ENCODE measurements at regions not wholly inside any gene's neighbourhood (a gene's known extent, or its start where the extent isn't known, plus 50 kb on each side); places are given as distances from the start of the nearest gene placed in this dataset.

GRCh38 chr18:67951137-67951536 is 434.6 kb upstream of the DSEL start:
- no peaks in the 10 kb centered on the region for H3K4me1 Mint-ChIP-seq
- H3K9me3 Mint-ChIP-seq, result no peaks in the 10 kb centered on the region
- no peaks in the 10 kb centered on the region for H3K36me3 Mint-ChIP-seq (ENCODE audit: low read depth)
- no peak overlapping the region for H3K27ac Mint-ChIP-seq
- no peak for DNase-seq
- ATAC-seq (ENCODE audit: low read depth), result no peak
- POLR2A ChIA-PET, result no interaction called here
- CTCF ChIA-PET, result no interaction called here
- TF ChIP-seq CTCF (IDR thresholded peaks at IDR 0.05), result no peak
- H3K27me3 Mint-ChIP-seq, result no peaks in the 10 kb centered on the region
- intact Hi-C loops (cut with micrococcal nuclease), result no loop called here
- H3K4me3 Mint-ChIP-seq, result no peak overlapping the region

GRCh38 chr18:67938660-67939059 is 422.1 kb upstream of the DSEL start:
- no peaks in the 10 kb centered on the region for H3K4me1 Mint-ChIP-seq
- no peaks in the 10 kb centered on the region for H3K36me3 Mint-ChIP-seq (ENCODE audit: low read depth)
- CTCF ChIA-PET, result no interaction called here
- intact Hi-C loops (cut with micrococcal nuclease), result no loop called here
- H3K9me3 Mint-ChIP-seq, result peaks cover 3% of the 10 kb centered on the region
- no peak for DNase-seq
- no peak overlapping the region for H3K27ac Mint-ChIP-seq
- ATAC-seq (ENCODE audit: low read depth), result no peak
- no peak overlapping the region for H3K4me3 Mint-ChIP-seq
- POLR2A ChIA-PET, result no interaction called here
- no peak for TF ChIP-seq CTCF (IDR thresholded peaks at IDR 0.05)
- H3K27me3 Mint-ChIP-seq, result no peaks in the 10 kb centered on the region

GRCh38 chr18:67935638-67936037 is 419.1 kb upstream of the DSEL start:
- intact Hi-C loops (cut with micrococcal nuclease), result no loop called here

GRCh38 chr18:67933271-67933670 is 416.8 kb upstream of the DSEL start:
- intact Hi-C loops (cut with micrococcal nuclease), result no loop called here
- no peaks in the 10 kb centered on the region for H3K4me1 Mint-ChIP-seq
- H3K9me3 Mint-ChIP-seq, result no peaks in the 10 kb centered on the region
- no peak for TF ChIP-seq CTCF (IDR thresholded peaks at IDR 0.05)
- no peak overlapping the region for H3K4me3 Mint-ChIP-seq
- POLR2A ChIA-PET, result no interaction called here
- CTCF ChIA-PET, result no interaction called here
- no peaks in the 10 kb centered on the region for H3K27me3 Mint-ChIP-seq
- no peaks in the 10 kb centered on the region for H3K36me3 Mint-ChIP-seq (ENCODE audit: low read depth)
- H3K27ac Mint-ChIP-seq, result no peak overlapping the region
- ATAC-seq (ENCODE audit: low read depth) (no peak), DNase-seq (no peak)

More at GRCh38 chr18:67935638-67936037, 419.1 kb upstream of the DSEL start:
- Mint-ChIP-seq H3K36me3 (ENCODE audit: low read depth) (no peaks in the 10 kb centered on the region), H3K9me3 (no peaks in the 10 kb centered on the region), H3K4me1 (no peaks in the 10 kb centered on the region), H3K4me3 (no peak overlapping the region), H3K27me3 (no peaks in the 10 kb centered on the region), H3K27ac (no peak overlapping the region)
- CTCF ChIA-PET, result no interaction called here
- no peak for ATAC-seq (ENCODE audit: low read depth)
- TF ChIP-seq CTCF (IDR thresholded peaks at IDR 0.05), result no peak
- POLR2A ChIA-PET, result no interaction called here
- no peak for DNase-seq

- Mint-ChIP-seq H3K36me3 (ENCODE audit: low read depth) (no peaks in the 10 kb centered on the region), H3K4me3 (no peak overlapping the region), H3K27ac (no peak overlapping the region), H3K9me3 (no peaks in the 10 kb centered on the region), H3K4me1 (no peaks in the 10 kb centered on the region), H3K27me3 (no peaks in the 10 kb centered on the region)
- POLR2A ChIA-PET, result no interaction called here
- TF ChIP-seq CTCF (IDR thresholded peaks at IDR 0.05), result no peak
- DNase-seq (no peak), ATAC-seq (ENCODE audit: low read depth) (no peak)
- intact Hi-C loops (cut with micrococcal nuclease), result no loop called here
- CTCF ChIA-PET, result no interaction called here
Observed at GRCh38 chr18:67932271-67932670, 415.8 kb upstream of the DSEL start.
